Esophagus (tissue), 2 donors: ENCODE measurements at regions not wholly inside any gene's neighbourhood (a gene's known extent, or its start where the extent isn't known, plus 50 kb on each side); places are given as distances from the start of the nearest gene placed in this dataset.
A peak's percentile ranks its signal among the peaks of the same experiment; 100 is the strongest.
"Not testable (repeated sequence)": the region's sequence is repeated elsewhere in the genome, so short reads cannot be mapped to it uniquely, and the experiment has no call there.

Experiments used
- H3K27ac ChIP-seq, 2 donors: one replicate each; pipeline ENCODE4 v1.5.1; 2013; ENCODE audit warnings: low read depth in 2 of 2, mild to moderate bottlenecking in 2 of 2, inconsistent platforms in 1 of 2, low read length in 1 of 2, moderate library complexity in 1 of 2
- H3K27me3 ChIP-seq, 2 donors: one replicate each; pipeline ENCODE4 v1.6.1; 2013; ENCODE audit warnings: low read length in 2 of 2, control low read depth in 1 of 2, mild to moderate bottlenecking in 1 of 2; ENCODE audit not compliant: insufficient read depth in 2 of 2, control insufficient read depth in 1 of 2
- H3K36me3 ChIP-seq, 2 donors: one replicate each; pipeline ENCODE4 v1.6.1; 2013; ENCODE audit warnings: low read length in 1 of 2; ENCODE audit not compliant: control insufficient read depth in 2 of 2, insufficient read depth in 2 of 2
- H3K4me1 ChIP-seq, 2 donors: one replicate each; pipeline ENCODE4 v1.6.1; 2013; ENCODE audit warnings: low read length in 1 of 2; ENCODE audit not compliant: control insufficient read depth in 2 of 2, insufficient read depth in 2 of 2
- H3K4me3 ChIP-seq, 2 donors: one replicate each; pipeline ENCODE4 v1.5.1; 2013; ENCODE audit warnings: low read length in 2 of 2, mild to moderate bottlenecking in 2 of 2, low read depth in 1 of 2, moderate library complexity in 1 of 2
- H3K9me3 ChIP-seq, 2 donors: one replicate each; pipeline ENCODE4 v1.6.1; 2013; ENCODE audit warnings: mild to moderate bottlenecking in 2 of 2, low read depth in 1 of 2, low read length in 1 of 2, moderate library complexity in 1 of 2; ENCODE audit not compliant: control insufficient read depth in 2 of 2, insufficient read depth in 1 of 2
- WGBS, 2 donors: extraction: QIAGEN DNeasy Blood & Tissue Kit; methylation state at CpG; one replicate each; pipeline ENCODE4 v1.1.7; 2013; 5-methylcytosine and 5-hydroxymethylcytosine counted together
- donor health status: healthy with polysubstance abuse.
- donor health status: Bipolar disorder and iron deficiency.

DNA sequence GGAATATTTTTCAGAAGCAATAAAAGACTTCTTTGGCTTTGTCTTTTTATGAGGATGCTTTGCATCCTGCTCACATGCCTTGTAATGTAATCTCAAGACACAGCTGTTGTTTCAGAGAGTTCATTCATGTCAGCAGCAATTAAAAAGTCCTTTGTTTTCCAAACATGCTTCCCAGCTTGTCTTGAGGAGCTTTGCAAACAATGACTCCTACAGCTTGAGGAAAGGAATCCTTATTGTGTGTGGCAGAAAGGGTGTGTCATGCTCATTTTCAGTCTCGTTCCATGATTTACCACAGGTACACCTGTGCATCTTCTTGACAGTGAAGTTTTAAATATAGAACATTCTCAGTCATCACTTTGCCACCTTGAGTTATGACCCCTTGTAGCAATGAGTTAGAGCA is 139.2 kb upstream of the AADAT start:
- no peaks in the 10 kb centered on the region for H3K4me1 ChIP-seq
- 12 to 41% methylated on average over 1 of the region's 1 CpG for WGBS, 2 donors
- no peak overlapping the region for H3K27ac ChIP-seq
- H3K27me3 ChIP-seq: no peaks in the 10 kb centered on the region
- H3K36me3 ChIP-seq: no peaks in the 10 kb centered on the region
- no peaks in the 10 kb centered on the region for H3K9me3 ChIP-seq
- no peak overlapping the region for H3K4me3 ChIP-seq

DNA sequence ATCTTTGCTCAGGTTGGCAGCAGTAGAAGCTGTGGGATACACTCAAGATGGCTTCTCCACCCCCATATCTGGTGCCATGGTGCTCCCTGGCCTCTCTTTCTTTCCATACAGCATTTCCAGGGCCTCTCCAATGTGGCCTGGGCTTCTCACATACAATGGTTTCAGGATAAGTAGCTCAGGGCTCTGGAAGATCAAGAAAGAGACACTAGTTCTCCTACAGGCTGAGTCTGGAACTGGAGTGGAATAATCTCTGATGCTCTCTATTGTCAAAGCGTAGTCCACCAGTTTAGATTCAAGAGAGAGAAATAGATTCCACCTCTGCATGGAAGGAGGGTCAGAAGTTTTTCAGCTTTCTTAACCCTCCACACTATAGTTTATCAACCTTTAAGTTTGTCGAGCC is 138.2 kb upstream of the AADAT start:
- 88 to 95% methylated on average over 2 of the region's 2 CpGs for WGBS, 2 donors
- Histone ChIP-seq H3K36me3 (no peaks in the 10 kb centered on the region), H3K27me3 (no peaks in the 10 kb centered on the region), H3K9me3 (no peaks in the 10 kb centered on the region), H3K27ac (no peak overlapping the region), H3K4me1 (no peaks in the 10 kb centered on the region), H3K4me3 (no peak overlapping the region)

DNA sequence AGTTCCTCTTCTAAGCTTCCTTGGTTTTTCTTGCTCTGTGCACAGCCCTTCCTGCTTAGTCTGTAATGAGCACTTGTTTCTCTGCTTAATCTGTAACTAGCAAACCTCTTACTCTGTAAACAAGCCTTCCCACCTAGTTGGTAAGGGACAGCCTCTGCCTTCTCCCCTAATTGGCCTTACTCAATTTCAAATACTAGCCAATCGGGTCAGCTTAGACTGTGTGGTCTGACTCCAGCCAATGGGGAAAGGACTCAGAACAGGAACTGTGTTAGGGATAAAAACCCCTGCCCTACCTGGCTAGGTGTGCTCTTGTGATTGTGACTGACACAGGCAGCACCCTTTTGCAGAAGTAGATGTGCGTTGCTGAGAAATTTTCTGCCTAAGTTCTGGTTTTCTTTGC is 136.5 kb upstream of the AADAT start:
- H3K27ac ChIP-seq: no peak overlapping the region
- no peaks in the 10 kb centered on the region for H3K4me1 ChIP-seq
- 68 to 79% methylated on average over 2 of the region's 2 CpGs for WGBS, 2 donors
- H3K4me3 ChIP-seq: no peak overlapping the region
- H3K9me3 ChIP-seq: no peaks in the 10 kb centered on the region
- no peaks in the 10 kb centered on the region for H3K36me3 ChIP-seq
- H3K27me3 ChIP-seq: no peaks in the 10 kb centered on the region

DNA sequence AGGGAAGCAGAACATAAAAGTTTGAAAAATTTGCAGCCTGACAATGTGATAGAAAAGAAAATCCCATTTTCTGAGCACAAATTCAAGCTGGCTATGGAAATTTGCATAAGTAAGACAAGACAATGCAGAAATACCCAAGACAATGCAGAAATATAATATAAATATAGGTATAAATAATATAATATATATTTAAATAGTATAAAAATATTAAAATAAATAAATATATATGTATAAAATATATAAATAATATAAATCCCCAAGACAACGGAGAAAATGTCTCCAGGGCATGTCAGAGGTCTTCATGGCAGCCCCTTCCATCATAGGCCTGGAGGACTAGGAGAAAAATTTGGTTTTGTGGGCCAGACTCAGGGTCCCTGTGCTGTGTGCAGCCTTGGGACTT is 125.0 kb upstream of the AADAT start:
- Histone ChIP-seq H3K9me3 (peaks cover 0 to 2% of the 10 kb centered on the region in 2 donors), H3K27ac (no peak overlapping the region), H3K36me3 (no peaks in the 10 kb centered on the region), H3K4me1 (no peaks in the 10 kb centered on the region), H3K27me3 (peaks cover 0 to 3% of the 10 kb centered on the region in 2 donors), H3K4me3 (no peak overlapping the region)
- WGBS, 2 donors: 73 to 74% methylated on average over 1 of the region's 1 CpG

DNA sequence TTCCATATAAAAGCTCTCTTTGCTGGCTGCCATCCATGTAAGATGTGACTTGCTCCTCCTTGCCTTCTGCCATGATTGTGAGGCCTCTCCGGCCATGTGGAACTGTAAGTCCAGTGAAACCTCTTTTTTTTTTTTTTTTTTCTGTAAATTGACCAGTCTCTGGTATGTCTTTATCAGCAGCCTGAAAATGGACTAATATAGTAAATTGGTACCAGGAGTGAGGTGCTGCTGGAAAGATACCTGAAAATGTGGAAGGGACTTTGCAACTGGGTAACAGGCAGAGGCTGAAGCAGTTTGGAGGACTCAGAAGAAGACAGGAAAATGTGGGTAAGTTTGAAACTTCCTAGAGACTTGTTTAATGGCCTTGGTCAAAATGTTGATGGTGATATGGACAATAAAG is 124.3 kb upstream of the AADAT start:
- H3K9me3 ChIP-seq: peaks cover 0 to 2% of the 10 kb centered on the region in 2 donors

DNA sequence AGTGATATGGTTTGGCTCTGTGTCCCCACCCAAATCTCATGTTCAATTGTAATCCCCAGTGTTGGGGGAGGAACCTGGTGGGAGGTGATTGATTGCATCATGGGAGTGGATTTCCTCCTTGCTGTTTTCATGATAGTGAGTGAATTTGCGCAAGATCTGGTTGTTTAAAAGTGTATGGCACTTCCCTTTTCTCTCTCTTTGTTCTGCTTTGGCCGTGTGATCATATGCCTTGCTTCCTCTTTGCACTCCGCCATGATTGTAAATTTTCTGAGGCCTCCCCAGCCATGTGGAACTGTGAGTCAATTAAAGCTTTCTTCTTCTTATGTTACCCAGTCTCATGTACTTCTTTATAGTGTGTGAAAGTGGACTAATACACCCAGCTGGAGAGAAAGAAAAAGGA is 113.0 kb upstream of the AADAT start:
- 75 to 78% methylated on average over 3 of the region's 3 CpGs for WGBS, 2 donors
- no peaks in the 10 kb centered on the region for H3K27me3 ChIP-seq
- H3K4me3 ChIP-seq: no peak overlapping the region

More for the DNA sequence above, 124.3 kb upstream of the AADAT start:
- WGBS, 2 donors: 69 to 95% methylated on average over 1 of the region's 1 CpG
- Histone ChIP-seq H3K27ac (no peak overlapping the region), H3K4me3 (no peak overlapping the region), H3K27me3 (peaks cover 0 to 3% of the 10 kb centered on the region in 2 donors), H3K4me1 (no peaks in the 10 kb centered on the region), H3K36me3 (no peaks in the 10 kb centered on the region)

DNA sequence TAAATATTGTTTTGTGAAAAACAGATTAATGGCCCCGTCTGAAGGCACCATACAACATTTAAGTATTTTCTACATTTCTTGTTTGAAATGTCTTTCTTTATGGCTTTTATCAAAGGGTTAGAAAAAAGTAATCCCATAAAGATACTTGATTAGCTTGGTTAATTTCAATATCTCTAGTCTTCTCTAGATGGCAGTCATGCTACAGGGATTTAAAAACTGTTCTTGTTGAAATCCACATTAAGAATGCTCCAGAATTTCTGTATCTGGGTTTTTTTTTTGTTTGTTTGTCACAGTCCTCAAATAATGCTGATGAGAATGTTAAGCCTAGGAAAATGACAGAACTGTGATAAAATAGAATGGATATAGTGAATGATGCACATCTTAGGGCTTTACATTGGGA is 109.0 kb upstream of the AADAT start:
- Histone ChIP-seq H3K27me3 (no peaks in the 10 kb centered on the region), H3K27ac (no peak overlapping the region), H3K4me3 (no peak overlapping the region), H3K36me3 (no peaks in the 10 kb centered on the region), H3K4me1 (no peaks in the 10 kb centered on the region), H3K9me3 (no peaks in the 10 kb centered on the region)
- 44 to 46% methylated on average over 1 of the region's 1 CpG for WGBS, 2 donors

More for the DNA sequence above, 113.0 kb upstream of the AADAT start:
- Histone ChIP-seq H3K9me3 (no peaks in the 10 kb centered on the region), H3K36me3 (no peaks in the 10 kb centered on the region), H3K27ac (no peak overlapping the region), H3K4me1 (no peaks in the 10 kb centered on the region)

DNA sequence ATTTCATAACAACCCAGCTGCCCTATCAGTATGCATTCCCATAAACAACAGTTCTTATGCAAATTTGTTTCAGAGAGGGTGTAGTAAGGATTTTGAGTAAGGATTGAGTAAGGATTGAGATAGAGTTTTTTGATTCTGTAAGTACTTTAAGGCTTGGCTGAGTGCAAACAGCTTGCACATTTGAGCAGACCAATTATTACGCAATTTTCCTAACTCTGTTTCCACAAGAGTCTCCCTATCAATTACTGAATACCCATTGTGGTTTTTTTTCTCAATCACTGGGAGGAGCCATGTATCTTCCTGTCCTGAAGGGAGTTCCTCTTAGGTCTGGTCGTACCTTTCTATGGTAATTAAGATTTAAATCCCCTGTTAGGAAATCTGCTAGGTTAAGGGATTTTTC is 105.0 kb upstream of the AADAT start:
- H3K27ac ChIP-seq, H3K4me1 ChIP-seq, H3K9me3 ChIP-seq, H3K4me3 ChIP-seq, H3K27me3 ChIP-seq, H3K36me3 ChIP-seq: not testable (repeated sequence)
- 44 to 45% methylated on average over 2 of the region's 2 CpGs for WGBS, 2 donors

DNA sequence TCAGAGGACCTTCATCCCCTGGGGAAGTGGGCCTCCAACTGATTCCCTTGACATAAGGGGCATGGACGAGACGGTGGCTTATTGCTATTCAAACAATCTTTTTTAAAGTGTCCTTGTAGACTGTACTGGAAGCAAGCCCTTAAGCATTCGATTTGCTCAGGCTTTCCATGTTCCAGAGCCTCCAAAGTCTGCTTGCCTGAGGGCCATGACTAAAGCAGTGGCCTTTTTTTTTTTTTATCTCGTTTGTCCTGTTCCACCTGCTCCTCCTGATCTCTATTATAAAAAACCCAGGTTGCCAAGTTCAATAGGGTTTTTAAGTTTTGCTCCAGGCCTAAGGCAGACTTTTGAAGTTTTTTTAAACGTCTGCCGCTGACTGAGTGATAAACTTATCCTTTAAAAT is 103.7 kb upstream of the AADAT start:
- WGBS, 2 donors: 46 to 53% methylated on average over 6 of the region's 6 CpGs
- no peak overlapping the region for H3K4me3 ChIP-seq
- H3K4me1 ChIP-seq: peaks cover 0 to 4% of the 10 kb centered on the region in 2 donors
- H3K9me3 ChIP-seq: no peaks in the 10 kb centered on the region
- no peaks in the 10 kb centered on the region for H3K27me3 ChIP-seq
- H3K36me3 ChIP-seq: no peaks in the 10 kb centered on the region
- H3K27ac ChIP-seq: peak overlapping the region; percentile 8 to 26

DNA sequence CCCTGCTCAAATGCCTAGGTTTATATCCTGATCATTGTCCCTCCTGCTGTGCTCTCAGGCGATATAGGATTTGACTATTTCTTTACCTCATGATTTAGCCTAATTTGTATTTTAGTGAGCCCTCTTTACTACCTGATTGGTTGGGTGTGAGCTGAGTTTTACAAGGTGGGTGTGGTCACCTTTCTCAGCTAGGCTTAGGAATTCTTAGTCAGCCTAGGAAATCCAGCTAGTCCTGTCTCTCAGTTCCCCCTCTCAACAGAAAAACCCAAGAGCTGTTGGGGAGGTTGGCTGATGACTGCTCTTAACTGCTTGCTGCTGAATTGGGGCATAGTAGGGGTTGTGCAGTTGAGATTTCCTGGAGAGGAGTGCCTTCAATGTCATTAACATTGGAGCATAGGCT is 100.5 kb upstream of the AADAT start:
- no peak overlapping the region for H3K4me3 ChIP-seq
- no peaks in the 10 kb centered on the region for H3K27me3 ChIP-seq
- no peak overlapping the region for H3K27ac ChIP-seq
- no peaks in the 10 kb centered on the region for H3K9me3 ChIP-seq
- H3K36me3 ChIP-seq: no peaks in the 10 kb centered on the region
- WGBS, 2 donors: 81 to 92% methylated on average over 1 of the region's 1 CpG
- H3K4me1 ChIP-seq: peaks cover 0 to 7% of the 10 kb centered on the region in 2 donors
